ENCODE measurements at regions not wholly inside any gene's neighbourhood (a gene's known extent, or its start where the extent isn't known, plus 50 kb on each side); places are given as distances from the start of the nearest gene placed in this dataset.

GRCh38 chrX:8971116-8971515 lies 62.8 kb downstream of the FAM9B start:
- TF ChIP-seq TAF1 (IDR thresholded peaks at IDR 0.05; ENCODE audit: low read depth, low read length) (no peak), POLR2A (IDR thresholded peaks at IDR 0.05; ENCODE audit: low read depth, low read length) (no peak), POLR2AphosphoS5 (IDR thresholded peaks at IDR 0.05; ENCODE audit: low read depth, low read length) (no peak), POU2F2 (IDR thresholded peaks at IDR 0.05; ENCODE audit: low read depth, low read length) (no peak)
